Mucosa of descending colon (tissue), 3 donors: ENCODE measurements at regions not wholly inside any gene's neighbourhood (a gene's known extent, or its start where the extent isn't known, plus 50 kb on each side); places are given as distances from the start of the nearest gene placed in this dataset.
"Not testable (repeated sequence)": the region's sequence is repeated elsewhere in the genome, so short reads cannot be mapped to it uniquely, and the experiment has no call there.

Experiments
- ATAC-seq: fragments of 200-7000 bp; cut with Tn5 transposase; one replicate; pipeline ENCODE4 v1.9.1; 2020; ENCODE audit warnings: mild to moderate bottlenecking, moderate library complexity
- DNase-seq, 3 donors: peaks; one replicate each; pipeline ENCODE4 v3.0.0-alpha.2; 2020
- H3K36me3 ChIP-seq: fragments of 200-600 bp; one replicate; pipeline ENCODE4 v1.8.0; 2021; ENCODE audit warnings: low read depth, mild to moderate bottlenecking
- H3K4me1 ChIP-seq: fragments of 200-600 bp; one replicate; pipeline ENCODE4 v1.8.0; 2021; ENCODE audit warnings: low read depth, mild to moderate bottlenecking
- H3K4me3 ChIP-seq: fragments of 200-600 bp; one replicate; pipeline ENCODE4 v1.8.0; 2021; ENCODE audit warnings: mild to moderate bottlenecking
- H3K9me3 ChIP-seq: fragments of 200-600 bp; one replicate; pipeline ENCODE4 v1.8.0; 2021; ENCODE audit warnings: mild to moderate bottlenecking
- intact Hi-C, 2 donors: fragments of 100-400 bp; cut with DNase I in 1 of 2; cut with micrococcal nuclease in 1 of 2; formaldehyde crosslinking; loops; one replicate each; pipeline versions ENCODE4 v1.11.0 to v1.11.1; 2022; cut with DNase I, micrococcal nuclease
- TF ChIP-seq, protein P1 (sequence below): fragments of 200-600 bp; IDR thresholded peaks from one replicate; pipeline ENCODE4 v1.8.0; 2022; ENCODE audit warnings: antibody characterized with exemption, mild to moderate bottlenecking
- donor health status: DM: no; HTN: no; CAD: no; lungs with moderate emphysema.
- donor health status: DM: no; HTN: no; CAD: no.
- donor health status: DM: no; HTN: yes; CAD: no.

DNA sequence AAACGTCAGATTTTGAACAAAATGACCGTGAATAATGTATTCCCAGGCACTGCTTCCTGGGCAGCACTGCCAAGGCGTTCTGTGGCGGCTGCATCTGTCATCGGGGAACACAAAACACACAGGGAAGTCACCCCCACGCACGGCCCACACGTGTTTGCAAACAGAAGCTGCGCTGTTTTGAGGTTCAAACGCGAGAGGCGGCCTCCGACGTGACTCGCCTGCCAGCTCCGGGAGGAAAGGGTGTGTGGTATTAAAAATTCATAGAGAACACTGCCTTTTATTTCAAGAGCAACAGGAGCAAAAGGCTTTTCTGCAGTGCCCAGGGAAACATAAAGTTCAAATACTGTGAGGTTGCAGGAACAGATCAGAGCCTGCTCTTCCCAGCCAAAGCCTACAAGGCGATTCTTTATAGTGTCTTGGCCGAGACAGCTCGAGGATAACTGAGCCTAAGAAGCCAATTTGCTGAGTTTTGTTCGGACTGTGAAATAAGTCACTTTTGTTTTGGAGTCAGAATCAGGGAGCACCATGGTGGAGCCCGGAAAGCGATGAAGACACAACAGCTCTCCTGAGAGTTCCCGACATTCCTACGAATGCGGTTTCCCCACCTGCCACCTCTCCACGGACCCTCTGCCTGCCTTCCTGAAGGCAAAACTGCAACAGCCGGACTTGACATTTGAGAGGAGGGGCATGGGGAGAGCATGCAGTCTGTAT lies 115.3 kb upstream of the IRX2 start:
- intact Hi-C loops, result no loop called here
- Histone ChIP-seq H3K36me3 (no peaks in the 10 kb centered on the region), H3K4me3 (no peak overlapping the region)

DNA sequence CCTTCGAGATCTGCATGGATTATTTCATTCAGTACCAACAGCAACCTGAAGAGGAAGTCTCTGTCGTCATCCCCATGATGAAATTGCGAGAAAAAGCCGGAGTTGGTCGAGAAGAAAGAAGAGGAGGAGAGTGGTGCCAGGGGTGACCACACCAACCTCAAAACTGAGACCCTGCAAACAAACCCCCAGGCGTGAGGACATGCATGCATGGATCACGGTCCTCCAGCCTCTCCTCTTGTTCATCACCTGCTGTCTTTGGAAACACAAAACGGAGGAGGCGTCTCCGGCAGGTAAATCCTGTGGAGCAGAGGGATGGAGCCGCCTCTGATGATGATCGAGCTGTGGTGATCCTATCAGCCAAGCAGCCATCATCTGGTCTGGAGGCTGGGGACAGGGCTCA lies 114.4 kb upstream of the IRX2 start:
- intact Hi-C loops, result no loop called here
- Histone ChIP-seq H3K9me3 (peaks cover 55% of the 10 kb centered on the region), H3K36me3 (no peaks in the 10 kb centered on the region), H3K4me1 (no peaks in the 10 kb centered on the region), H3K4me3 (no peak overlapping the region)
- TF ChIP-seq, protein P1, sequence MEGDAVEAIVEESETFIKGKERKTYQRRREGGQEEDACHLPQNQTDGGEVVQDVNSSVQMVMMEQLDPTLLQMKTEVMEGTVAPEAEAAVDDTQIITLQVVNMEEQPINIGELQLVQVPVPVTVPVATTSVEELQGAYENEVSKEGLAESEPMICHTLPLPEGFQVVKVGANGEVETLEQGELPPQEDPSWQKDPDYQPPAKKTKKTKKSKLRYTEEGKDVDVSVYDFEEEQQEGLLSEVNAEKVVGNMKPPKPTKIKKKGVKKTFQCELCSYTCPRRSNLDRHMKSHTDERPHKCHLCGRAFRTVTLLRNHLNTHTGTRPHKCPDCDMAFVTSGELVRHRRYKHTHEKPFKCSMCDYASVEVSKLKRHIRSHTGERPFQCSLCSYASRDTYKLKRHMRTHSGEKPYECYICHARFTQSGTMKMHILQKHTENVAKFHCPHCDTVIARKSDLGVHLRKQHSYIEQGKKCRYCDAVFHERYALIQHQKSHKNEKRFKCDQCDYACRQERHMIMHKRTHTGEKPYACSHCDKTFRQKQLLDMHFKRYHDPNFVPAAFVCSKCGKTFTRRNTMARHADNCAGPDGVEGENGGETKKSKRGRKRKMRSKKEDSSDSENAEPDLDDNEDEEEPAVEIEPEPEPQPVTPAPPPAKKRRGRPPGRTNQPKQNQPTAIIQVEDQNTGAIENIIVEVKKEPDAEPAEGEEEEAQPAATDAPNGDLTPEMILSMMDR, result no peak
- DNase-seq (no peak), ATAC-seq (no peak)

More for the DNA sequence above, 115.3 kb upstream of the IRX2 start:
- TF ChIP-seq, protein P1, result no peak
- Histone ChIP-seq H3K4me1 (no peaks in the 10 kb centered on the region), H3K9me3 (peaks cover 51% of the 10 kb centered on the region)
- DNase-seq (no peak), ATAC-seq (no peak)

DNA sequence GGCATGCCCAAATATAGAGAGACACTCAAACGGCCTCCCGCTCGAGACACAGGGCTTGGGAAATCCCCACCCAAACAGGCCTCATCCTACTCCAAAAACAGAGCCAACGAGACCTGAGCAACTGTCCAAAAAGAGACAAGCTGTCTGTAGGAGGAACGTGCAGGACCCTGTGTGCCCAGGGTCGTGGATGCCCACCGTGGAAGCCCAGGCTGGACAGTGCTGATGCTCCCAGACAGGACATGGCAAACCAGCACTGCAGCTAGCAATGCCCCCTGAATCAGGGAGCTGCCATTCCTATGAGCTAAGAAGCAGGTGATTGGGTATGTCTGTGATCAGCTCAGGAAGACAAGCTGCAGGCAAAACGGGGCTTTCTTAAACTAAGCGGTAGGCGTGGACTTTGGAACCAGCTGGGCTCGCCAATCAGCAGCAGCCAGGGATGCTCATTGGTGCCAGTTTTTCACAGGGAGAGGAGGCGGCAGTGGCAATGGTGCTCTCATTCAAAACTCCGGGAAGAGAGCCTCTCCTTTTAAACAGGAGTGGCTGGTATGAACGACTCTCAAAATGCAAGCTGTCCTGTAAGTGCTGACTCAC lies 113.1 kb upstream of the IRX2 start:
- peaks cover 63% of the 10 kb centered on the region for H3K9me3 ChIP-seq
- intact Hi-C loops, result no loop called here
- no peaks in the 10 kb centered on the region for H3K4me1 ChIP-seq
- no peak overlapping the region for H3K4me3 ChIP-seq
- H3K36me3 ChIP-seq, result no peaks in the 10 kb centered on the region
- TF ChIP-seq, protein P1, result no peak
- ATAC-seq (no peak), DNase-seq (no peak)

DNA sequence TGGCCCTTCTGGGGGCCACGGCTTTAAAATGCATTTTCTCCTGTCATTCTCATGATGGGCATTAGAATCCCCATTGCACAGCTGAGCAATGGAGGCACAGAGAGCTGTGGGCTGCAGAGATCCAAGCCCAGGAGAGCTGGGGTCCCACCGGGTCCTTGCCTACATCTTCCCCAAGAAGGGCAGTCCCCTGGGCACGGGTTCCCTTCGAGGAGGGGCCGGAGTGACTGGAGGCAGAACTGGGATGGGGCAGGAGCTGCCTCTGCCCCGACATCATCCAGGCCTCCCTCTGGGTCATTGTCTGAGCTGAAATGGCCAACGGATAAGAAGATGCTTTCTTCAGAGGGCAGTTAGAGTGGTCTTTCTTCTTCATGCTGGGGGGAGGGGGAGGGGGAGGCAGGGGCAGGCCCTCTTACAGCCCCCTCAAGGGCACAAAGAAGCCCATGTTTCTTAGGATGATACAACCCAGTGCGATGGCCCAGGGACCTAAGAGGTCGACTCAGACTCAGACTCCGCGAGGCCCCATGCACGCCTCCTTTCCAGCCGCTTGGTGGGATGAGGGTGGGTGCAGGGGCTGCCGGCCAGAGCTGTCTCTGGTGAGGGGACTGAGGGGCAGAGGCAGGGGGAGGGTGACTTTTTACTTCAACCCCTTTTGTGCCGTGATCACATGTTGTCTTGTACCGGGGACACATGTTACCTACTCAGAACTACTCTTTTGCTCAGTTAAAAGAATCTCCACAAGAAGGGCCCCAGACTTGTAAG lies 112.4 kb upstream of the IRX2 start:
- no peak for DNase-seq
- TF ChIP-seq, protein P1, result no peak
- intact Hi-C loops, result no loop called here
- Histone ChIP-seq H3K36me3 (no peaks in the 10 kb centered on the region), H3K4me3 (no peak overlapping the region), H3K9me3 (peaks cover 63% of the 10 kb centered on the region), H3K4me1 (no peaks in the 10 kb centered on the region)
- no peak for ATAC-seq

DNA sequence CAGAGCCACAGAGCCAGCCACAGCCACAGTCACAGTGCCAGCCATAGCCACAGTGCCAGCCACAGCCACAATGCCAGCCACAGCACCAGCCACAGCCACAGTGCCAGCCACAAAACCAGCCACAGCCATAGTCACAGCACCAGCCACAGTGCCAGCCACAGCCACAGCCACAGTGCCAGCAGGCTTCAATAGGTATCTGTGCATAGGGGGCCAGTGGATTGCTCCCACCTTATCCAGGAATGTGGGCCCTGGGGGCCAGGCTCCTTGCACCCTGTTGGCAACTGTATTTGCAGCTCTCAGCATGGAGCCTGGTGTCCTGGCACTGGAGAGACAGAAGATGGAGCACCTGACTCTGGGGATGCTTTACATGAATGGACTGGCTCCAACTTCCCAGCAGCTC lies 111.7 kb upstream of the IRX2 start:
- DNase-seq (no peak), ATAC-seq (no peak)
- peaks cover 60% of the 10 kb centered on the region for H3K9me3 ChIP-seq
- H3K4me3 ChIP-seq, result no peak overlapping the region
- H3K4me1 ChIP-seq, result no peaks in the 10 kb centered on the region
- intact Hi-C loops, result no loop called here
- TF ChIP-seq, protein P1, result no peak
- no peaks in the 10 kb centered on the region for H3K36me3 ChIP-seq

DNA sequence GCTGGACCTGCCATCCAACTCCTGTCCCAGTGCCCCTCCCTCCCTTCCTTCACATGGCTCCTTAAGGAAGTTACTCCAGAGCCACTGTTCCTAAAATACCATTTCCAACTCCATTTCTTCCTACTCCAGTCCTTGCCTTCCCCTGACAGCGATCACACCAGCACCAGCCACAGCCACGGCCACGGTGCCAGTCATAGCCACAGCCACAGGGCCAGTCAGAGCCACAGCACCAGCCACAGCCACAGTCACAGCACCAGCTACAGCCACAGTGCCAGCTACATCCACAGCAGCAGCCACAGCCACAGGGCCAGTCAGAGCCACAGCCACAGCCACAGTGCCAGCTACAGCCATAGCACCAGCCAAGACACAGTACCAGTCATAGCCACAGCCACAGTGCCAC lies 110.7 kb upstream of the IRX2 start:
- DNase-seq, ATAC-seq, intact Hi-C loops, H3K4me1 ChIP-seq, H3K36me3 ChIP-seq, H3K4me3 ChIP-seq: not testable (repeated sequence)
- H3K9me3 ChIP-seq, result peaks cover 53% of the 10 kb centered on the region
